Endothelial cell of umbilical vein (primary cell): ENCODE measurements at regions not wholly inside any gene's neighbourhood (a gene's known extent, or its start where the extent isn't known, plus 50 kb on each side); places are given as distances from the start of the nearest gene placed in this dataset.

ENCODE experiments used
- CTCF ChIP-seq, 2 donors: IDR thresholded peaks; 1 replicate in 1 of 2; 2 replicates in 1 of 2; pipeline ENCODE4 v1.5.1; 2011; ENCODE audit warnings: low read length in 2 of 2, mild to moderate bottlenecking in 2 of 2, moderate library complexity in 2 of 2, control low read depth in 1 of 2, inconsistent platforms in 1 of 2, low read depth in 1 of 2; ENCODE audit not compliant: insufficient read depth in 1 of 2; ENCODE audit errors: extremely low read depth in 1 of 2
- EZH2 ChIP-seq: IDR thresholded peaks from 2 replicates; pipeline ENCODE4 v1.6.1; 2012; ENCODE audit warnings: borderline replicate concordance, low read depth, mild to moderate bottlenecking, moderate library complexity, low read length, inconsistent platforms; ENCODE audit not compliant: severe bottlenecking
- FOS ChIP-seq: IDR thresholded peaks from 2 replicates; pipeline ENCODE4 v1.6.1; 2011; ENCODE audit warnings: mild to moderate bottlenecking, low read length, moderate library complexity, borderline replicate concordance; ENCODE audit not compliant: insufficient read depth
- GATA2 ChIP-seq: IDR thresholded peaks from 2 replicates; pipeline ENCODE4 v1.7.0; 2011; ENCODE audit warnings: low read depth, mild to moderate bottlenecking, moderate library complexity, mixed read lengths, low read length; ENCODE audit not compliant: insufficient read length, insufficient read depth
- JUN ChIP-seq: IDR thresholded peaks from 2 replicates; pipeline ENCODE4 v1.6.1; 2011; ENCODE audit warnings: borderline replicate concordance, low read depth; ENCODE audit not compliant: insufficient read length, insufficient read depth
- MYC ChIP-seq: IDR thresholded peaks from one replicate; pipeline ENCODE4 v1.6.1; 2011; ENCODE audit warnings: mild to moderate bottlenecking, low read depth, low read length
- POLR2A ChIP-seq: IDR thresholded peaks from 2 replicates; pipeline ENCODE4 v1.6.1; 2012; ENCODE audit warnings: low read depth, mild to moderate bottlenecking, control low read depth, low read length
- POLR2AphosphoS5 ChIP-seq: IDR thresholded peaks from 2 replicates; pipeline ENCODE4 v1.6.1; 2012; ENCODE audit warnings: low read depth, mild to moderate bottlenecking, control low read depth, low read length, moderate library complexity; ENCODE audit not compliant: insufficient read depth
- TF ChIP-seq, protein P1 (sequence below): IDR thresholded peaks from 2 replicates; pipeline ENCODE4 v1.6.1; 2011; ENCODE audit not compliant: insufficient read depth, insufficient read length

DNA sequence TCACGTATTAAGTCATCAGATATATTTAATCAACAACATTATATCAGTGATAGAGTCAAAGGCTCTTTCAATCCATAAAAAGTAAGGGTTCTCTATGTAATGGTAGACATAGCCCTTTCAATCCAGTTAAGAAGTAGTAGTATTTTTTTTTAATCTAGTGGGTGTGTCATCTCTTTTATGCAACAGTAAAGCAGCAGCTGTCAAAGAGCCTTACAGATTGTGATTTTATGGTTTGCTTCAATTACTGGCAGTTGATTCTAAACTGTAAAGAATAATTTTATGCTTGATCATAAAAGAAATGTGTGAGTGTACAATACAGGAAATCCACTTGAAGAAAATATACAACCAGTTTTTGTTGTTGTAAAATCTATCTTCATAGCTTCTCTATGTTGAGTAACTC, 902.6 kb upstream of the MBL2 start:
- no peak for TF ChIP-seq CTCF (IDR thresholded peaks at IDR 0.05; ENCODE audit: extremely low read depth in 1 of 2, insufficient read depth in 1 of 2, low read depth in 1 of 2, low read length in 2 of 2)
- no peak for TF ChIP-seq POLR2A
- TF ChIP-seq, protein P1, sequence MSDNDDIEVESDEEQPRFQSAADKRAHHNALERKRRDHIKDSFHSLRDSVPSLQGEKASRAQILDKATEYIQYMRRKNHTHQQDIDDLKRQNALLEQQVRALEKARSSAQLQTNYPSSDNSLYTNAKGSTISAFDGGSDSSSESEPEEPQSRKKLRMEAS = no peak
- TF ChIP-seq EZH2 = no peak
- TF ChIP-seq POLR2AphosphoS5 = no peak
- TF ChIP-seq JUN = no peak
- no peak for TF ChIP-seq GATA2
- TF ChIP-seq FOS = no peak
- no peak for TF ChIP-seq MYC
